Omental fat pad (tissue), 3 donors: ENCODE measurements at regions not wholly inside any gene's neighbourhood (a gene's known extent, or its start where the extent isn't known, plus 50 kb on each side); places are given as distances from the start of the nearest gene placed in this dataset.
A peak's percentile ranks its signal among the peaks of the same experiment; 100 is the strongest.

ENCODE experiments used
- ATAC-seq: fragments of 150-250 bp; one replicate; pipeline ENCODE4 v1.9.1; 2016; ENCODE audit warnings: mild to moderate bottlenecking, moderate library complexity; ENCODE audit not compliant: low FRiP score
- DNase-seq: peaks from one replicate; pipeline ENCODE4 v3.0.0-alpha.2; 2019; ENCODE audit warnings: low spot score
- TF ChIP-seq, protein P1 (sequence below), 3 donors: fragments of 450-650 bp; IDR thresholded peaks; one replicate each; pipeline ENCODE4 v1.5.1; 2016 to 2017; ENCODE audit warnings: antibody characterized with exemption in 3 of 3, mild to moderate bottlenecking in 3 of 3, moderate library complexity in 2 of 3

DNA sequence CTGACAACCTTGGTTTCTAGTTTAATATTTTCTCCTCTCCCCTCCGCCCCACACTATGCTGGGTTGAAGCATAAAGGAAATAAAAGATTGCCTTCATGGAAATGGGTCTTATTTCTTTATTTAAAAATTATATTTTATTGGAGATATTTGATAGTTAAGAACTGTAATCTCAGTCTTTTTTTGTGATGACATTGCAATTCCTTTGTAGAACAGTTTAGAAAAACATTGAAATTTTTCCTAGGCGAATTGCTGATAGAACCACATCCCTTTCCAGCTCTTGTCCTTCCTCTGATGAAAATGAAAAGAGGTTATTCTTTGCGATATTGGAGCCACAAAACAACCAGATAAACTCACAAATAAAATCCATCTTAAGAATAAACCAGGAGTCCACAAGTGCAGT is 125.6 kb upstream of the NRIP1 start:
- ATAC-seq (no peak), DNase-seq (no peak)
- TF ChIP-seq, protein P1, sequence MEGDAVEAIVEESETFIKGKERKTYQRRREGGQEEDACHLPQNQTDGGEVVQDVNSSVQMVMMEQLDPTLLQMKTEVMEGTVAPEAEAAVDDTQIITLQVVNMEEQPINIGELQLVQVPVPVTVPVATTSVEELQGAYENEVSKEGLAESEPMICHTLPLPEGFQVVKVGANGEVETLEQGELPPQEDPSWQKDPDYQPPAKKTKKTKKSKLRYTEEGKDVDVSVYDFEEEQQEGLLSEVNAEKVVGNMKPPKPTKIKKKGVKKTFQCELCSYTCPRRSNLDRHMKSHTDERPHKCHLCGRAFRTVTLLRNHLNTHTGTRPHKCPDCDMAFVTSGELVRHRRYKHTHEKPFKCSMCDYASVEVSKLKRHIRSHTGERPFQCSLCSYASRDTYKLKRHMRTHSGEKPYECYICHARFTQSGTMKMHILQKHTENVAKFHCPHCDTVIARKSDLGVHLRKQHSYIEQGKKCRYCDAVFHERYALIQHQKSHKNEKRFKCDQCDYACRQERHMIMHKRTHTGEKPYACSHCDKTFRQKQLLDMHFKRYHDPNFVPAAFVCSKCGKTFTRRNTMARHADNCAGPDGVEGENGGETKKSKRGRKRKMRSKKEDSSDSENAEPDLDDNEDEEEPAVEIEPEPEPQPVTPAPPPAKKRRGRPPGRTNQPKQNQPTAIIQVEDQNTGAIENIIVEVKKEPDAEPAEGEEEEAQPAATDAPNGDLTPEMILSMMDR (IDR thresholded peaks at IDR 0.05), result no peak

DNA sequence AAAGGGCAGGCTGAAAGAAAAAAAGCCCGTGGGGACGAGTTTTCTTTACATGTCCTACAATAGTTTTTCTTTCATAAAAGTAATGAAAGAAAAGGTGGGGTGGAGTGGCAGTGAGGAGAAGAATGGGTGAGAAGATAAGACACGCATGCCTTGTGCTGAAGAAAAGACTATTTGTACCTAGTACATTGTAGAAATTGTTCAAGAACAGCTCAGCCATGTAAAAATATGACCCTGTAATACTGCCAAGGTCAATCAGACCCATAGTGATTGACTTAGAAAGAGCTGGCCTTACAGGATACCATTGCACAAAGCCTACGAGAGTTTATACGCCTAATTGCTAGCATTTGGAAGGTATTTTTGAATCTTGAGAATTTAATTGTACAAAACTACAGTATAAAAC is 126.0 kb upstream of the NRIP1 start:
- no peak for ATAC-seq
- DNase-seq, result no peak
- TF ChIP-seq, protein P1 (IDR thresholded peaks at IDR 0.05), result no peak

DNA sequence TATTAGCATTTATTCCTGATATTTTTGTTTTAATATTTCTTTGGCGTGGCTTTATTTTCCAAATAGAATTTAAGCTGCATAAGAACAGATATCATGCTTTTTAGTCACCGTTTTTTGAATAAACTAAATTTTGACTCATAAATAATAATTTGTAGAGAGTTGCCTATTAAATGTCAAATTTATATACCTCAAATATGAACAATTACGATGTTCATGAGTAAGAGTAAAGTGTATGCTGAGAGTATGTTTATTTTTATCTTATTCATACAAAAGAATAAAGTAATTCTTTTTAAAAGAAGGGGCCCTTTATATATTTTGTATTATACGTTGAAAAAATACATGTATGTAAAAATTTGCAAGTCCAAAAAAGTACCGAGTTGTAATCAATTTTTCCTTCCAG is 126.5 kb upstream of the NRIP1 start:
- TF ChIP-seq, protein P1 (IDR thresholded peaks at IDR 0.05), result no peak
- ATAC-seq (no peak), DNase-seq (no peak)

DNA sequence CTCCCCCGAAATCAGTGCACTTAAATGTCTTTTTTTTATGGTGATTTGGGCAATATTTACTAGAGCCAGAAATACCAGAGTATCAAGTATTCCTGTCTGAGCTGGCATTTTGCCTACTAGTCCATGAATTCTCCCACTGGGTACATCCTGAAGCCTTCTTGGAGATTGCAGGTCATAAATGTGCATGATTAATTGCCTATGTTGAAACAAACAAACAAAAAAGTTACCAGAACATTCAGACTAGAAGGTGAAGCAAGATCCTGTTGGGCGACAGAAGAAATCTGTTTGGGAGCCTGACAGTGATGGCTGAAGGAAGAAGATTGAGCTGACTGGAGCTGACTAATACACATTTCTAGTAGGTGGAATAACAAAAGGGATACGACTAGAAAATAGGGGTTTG is 127.4 kb upstream of the NRIP1 start:
- DNase-seq, result no peak
- peak; percentile 83 for ATAC-seq
- TF ChIP-seq, protein P1 (IDR thresholded peaks at IDR 0.05), result no peak

DNA sequence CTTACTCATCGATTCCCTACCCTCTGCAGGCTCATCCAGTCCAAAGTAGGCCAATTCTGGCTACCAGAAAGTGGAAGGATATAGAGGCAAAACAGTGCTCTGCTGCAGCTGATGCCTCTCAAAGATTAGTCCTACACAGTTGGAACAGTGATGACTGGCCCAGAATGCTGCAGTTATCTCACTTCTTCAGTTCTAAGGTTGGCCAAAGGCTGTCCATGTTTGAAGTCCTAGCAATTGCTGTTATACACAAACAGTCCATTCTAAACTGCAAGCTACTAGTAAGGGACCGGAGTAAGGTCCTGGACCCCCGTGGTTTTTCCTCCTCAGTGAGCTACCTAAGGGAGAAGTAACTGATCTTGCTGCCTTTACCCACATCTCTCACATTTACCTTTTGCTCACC is 129.1 kb upstream of the NRIP1 start:
- TF ChIP-seq, protein P1 (IDR thresholded peaks at IDR 0.05), result no peak
- DNase-seq, result no peak
- ATAC-seq, result no peak

DNA sequence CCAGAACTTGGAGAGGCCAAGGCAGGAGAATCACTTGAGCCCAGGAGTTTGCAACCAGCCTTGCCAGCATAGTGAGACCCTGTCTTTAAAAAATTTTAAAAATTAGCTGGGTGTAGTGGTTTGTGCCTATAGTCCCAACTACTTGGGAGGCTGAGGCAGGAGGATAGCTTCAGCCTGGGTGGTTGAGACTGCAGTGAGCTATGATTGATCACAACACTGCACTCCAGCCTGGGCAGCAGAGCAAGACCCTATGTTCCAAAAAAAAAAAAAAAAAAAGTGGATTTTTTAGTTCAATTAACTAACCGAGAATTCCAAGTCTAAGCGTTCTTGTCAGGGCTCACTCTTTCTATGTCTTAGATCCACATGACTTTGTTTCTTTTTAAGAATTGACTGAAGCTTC is 130.3 kb upstream of the NRIP1 start:
- DNase-seq (no peak), ATAC-seq (no peak)
- TF ChIP-seq, protein P1 (IDR thresholded peaks at IDR 0.05), result no peak

DNA sequence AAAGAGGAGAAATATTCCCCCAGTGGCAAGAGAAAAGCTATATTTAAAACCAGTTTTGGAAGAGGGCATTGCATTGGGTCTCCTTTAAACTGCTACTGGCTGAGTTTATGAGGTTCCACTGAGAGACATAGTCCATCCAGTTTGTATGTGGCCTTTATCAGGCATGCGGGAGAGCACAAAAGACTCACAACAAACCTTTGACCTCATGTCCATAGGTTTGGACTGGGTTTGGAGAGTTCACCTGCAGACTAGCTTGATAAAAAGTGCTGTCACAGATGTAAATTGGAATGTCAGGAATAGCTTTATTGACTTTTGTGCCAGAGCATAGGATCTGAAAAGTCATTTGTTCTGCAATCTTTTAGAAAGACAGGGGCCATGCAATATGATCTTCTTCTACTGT is 131.0 kb upstream of the NRIP1 start:
- TF ChIP-seq, protein P1 (IDR thresholded peaks at IDR 0.05), result no peak
- ATAC-seq, result no peak
- DNase-seq, result no peak
